H1 (cell line): ENCODE measurements at regions not wholly inside any gene's neighbourhood (a gene's known extent, or its start where the extent isn't known, plus 50 kb on each side); places are given as distances from the start of the nearest gene placed in this dataset.

Experiments
- CTCF ChIA-PET: fragments of 300-600 bp; sonication (Branson Sonifier 250); formaldehyde crosslinking; loops from one replicate; lab custom pipeline; 2021; ENCODE audit not compliant: partially characterized antibody; lab: Charles Lee
- POLR2A ChIA-PET: fragments of 300-600 bp; sonication (Branson Sonifier 250); formaldehyde crosslinking; loops from one replicate; lab custom pipeline; 2021; ENCODE audit warnings: inconsistent platforms; ENCODE audit not compliant: partially characterized antibody; lab: Charles Lee
- DNase-seq, 2 experiments: peaks; one replicate each; pipeline versions ENCODE4 v3.0.0 to v3.0.0-alpha.2; 2010 to 2022; ENCODE audit warnings: low spot score in 2 of 2, low read depth in 1 of 2, mixed read lengths in 1 of 2
- FAIRE-seq: peaks from 2 replicates; lab custom pipeline; 2011; peaks lifted over from hg19 to GRCh38; lab: Jason Lieb, UNC
- H2AFZ ChIP-seq: 2 replicates; pipeline ENCODE4 v1.8.1; 2012; ENCODE audit warnings: low read length, inconsistent platforms
- H2AK5ac ChIP-seq: 2 replicates; pipeline ENCODE4 v1.6.1; 2013; ENCODE audit warnings: low read depth, low read length
- H2BK120ac ChIP-seq: replicated peaks from 2 replicates; pipeline ENCODE3; 2013; ENCODE audit warnings: low read depth, low read length, inconsistent platforms
- H2BK12ac ChIP-seq: 2 replicates; pipeline ENCODE4 v1.6.1; 2013; ENCODE audit warnings: low read depth, low read length
- H2BK15ac ChIP-seq: 2 replicates; pipeline ENCODE4 v1.6.1; 2013; ENCODE audit warnings: low read length
- H2BK20ac ChIP-seq: 2 replicates; pipeline ENCODE4 v1.6.1; 2013; ENCODE audit warnings: low read length
- H2BK5ac ChIP-seq: 2 replicates; pipeline ENCODE4 v1.6.1; 2013; ENCODE audit warnings: low read depth, low read length
- H3K14ac ChIP-seq: 2 replicates; pipeline ENCODE4 v1.6.1; 2013; ENCODE audit warnings: inconsistent platforms; ENCODE audit not compliant: insufficient read length
- H3K18ac ChIP-seq: 2 replicates; pipeline ENCODE4 v1.6.1; 2013; ENCODE audit warnings: low read length; ENCODE audit errors: extremely low read depth
- H3K23ac ChIP-seq: 2 replicates; pipeline ENCODE4 v1.6.1; 2013; ENCODE audit warnings: inconsistent platforms; ENCODE audit not compliant: insufficient read length
- H3K23me2 ChIP-seq: 2 replicates; pipeline ENCODE4 v1.6.1; 2013; ENCODE audit warnings: low read depth, low read length
- H3K27ac ChIP-seq: 2 replicates; pipeline ENCODE4 v1.6.1; 2011; ENCODE audit warnings: low read depth, low read length, inconsistent platforms
- H3K27me3 ChIP-seq, 4 experiments: replicated peaks in 1 of 4; 1 replicate in 1 of 4; 2 replicates in 3 of 4; pipeline versions ENCODE4 v1.6.1 to v1.8.1; 2011 to 2013; ENCODE audit warnings: low read length in 3 of 4, mild to moderate bottlenecking in 3 of 4, inconsistent platforms in 2 of 4, mixed read lengths in 2 of 4, moderate library complexity in 1 of 4; ENCODE audit not compliant: control insufficient read depth in 3 of 4, insufficient read depth in 3 of 4; ENCODE audit errors: extremely low read depth in 1 of 4
- H3K36me3 ChIP-seq, 4 experiments: 2 replicates each; pipeline versions ENCODE4 v1.6.1 to v1.8.1; 2011 to 2013; ENCODE audit warnings: mild to moderate bottlenecking in 4 of 4, low read length in 3 of 4, moderate library complexity in 2 of 4, control low read depth in 1 of 4, inconsistent platforms in 1 of 4; ENCODE audit not compliant: insufficient read depth in 4 of 4, control insufficient read depth in 2 of 4
- H3K4ac ChIP-seq: replicated peaks from 2 replicates; pipeline ENCODE3; 2013; ENCODE audit warnings: low read length, low read depth, mixed read lengths, inconsistent platforms; ENCODE audit not compliant: insufficient read length
- H3K4me1 ChIP-seq, 4 experiments: replicated peaks in 1 of 4; 1 replicate in 1 of 4; 2 replicates in 3 of 4; pipeline versions ENCODE4 v1.6.1 to v1.8.1; 2011 to 2013; ENCODE audit warnings: low read length in 3 of 4, inconsistent platforms in 2 of 4, mixed read lengths in 1 of 4; ENCODE audit not compliant: insufficient read depth in 4 of 4, control insufficient read depth in 3 of 4
- H3K4me2 ChIP-seq, 2 experiments: 2 replicates each; pipeline versions ENCODE4 v1.6.1 to v1.8.1; 2011 to 2013; ENCODE audit warnings: low read depth in 2 of 2, low read length in 2 of 2, control low read depth in 1 of 2, inconsistent platforms in 1 of 2, mild to moderate bottlenecking in 1 of 2; ENCODE audit not compliant: insufficient read depth in 1 of 2
- H3K4me3 ChIP-seq, 4 experiments: fragments of 200-600, 300-600 bp in 1 of 4; sonication (generic), shearing (Covaris generic), sonication (Bioruptor Twin) in 1 of 4; 2 replicates each; pipeline versions ENCODE4 v1.5.1 to v1.8.1; 2011 to 2016; ENCODE audit warnings: low read length in 4 of 4, low read depth in 3 of 4, control low read depth in 2 of 4, inconsistent platforms in 2 of 4, mild to moderate bottlenecking in 2 of 4, mixed read lengths in 1 of 4, moderate library complexity in 1 of 4; ENCODE audit not compliant: insufficient read depth in 2 of 4; ENCODE audit errors: extremely low read depth in 1 of 4
- H3K56ac ChIP-seq: replicated peaks from 2 replicates; pipeline ENCODE3; 2013; ENCODE audit warnings: low read depth, mild to moderate bottlenecking, mixed read lengths, low read length, inconsistent platforms; ENCODE audit not compliant: insufficient read length
- H3K79me1 ChIP-seq: 2 replicates; pipeline ENCODE4 v1.6.1; 2013; ENCODE audit warnings: low read depth, low read length, control low read depth
- H3K79me2 ChIP-seq, 2 experiments: 2 replicates each; pipeline versions ENCODE4 v1.6.1 to v1.8.1; 2012 to 2013; ENCODE audit warnings: low read length in 2 of 2, mild to moderate bottlenecking in 2 of 2, inconsistent platforms in 1 of 2; ENCODE audit not compliant: insufficient read depth in 2 of 2, control insufficient read depth in 1 of 2
- H3K9ac ChIP-seq, 4 experiments: replicated peaks in 1 of 4; 1 replicate in 1 of 4; 2 replicates in 3 of 4; pipeline versions ENCODE4 v1.6.1 to v1.8.1; 2011 to 2013; ENCODE audit warnings: low read depth in 3 of 4, low read length in 3 of 4, control low read depth in 2 of 4, mild to moderate bottlenecking in 2 of 4, moderate library complexity in 2 of 4, inconsistent platforms in 1 of 4; ENCODE audit errors: extremely low read depth in 1 of 4
- H3K9me3 ChIP-seq, 2 experiments: 2 replicates each; pipeline versions ENCODE4 v1.6.1 to v1.8.1; 2012 to 2013; ENCODE audit warnings: mild to moderate bottlenecking in 2 of 2, moderate library complexity in 2 of 2, control low read depth in 1 of 2, inconsistent platforms in 1 of 2, low read depth in 1 of 2, low read length in 1 of 2, mixed read lengths in 1 of 2; ENCODE audit not compliant: insufficient read depth in 2 of 2
- H4K20me1 ChIP-seq, 2 experiments: replicated peaks in 1 of 2; 2 replicates each; pipeline versions ENCODE3 to v1.8.1; 2011 to 2013; ENCODE audit warnings: inconsistent platforms in 2 of 2, low read length in 2 of 2, mild to moderate bottlenecking in 1 of 2; ENCODE audit not compliant: insufficient read depth in 2 of 2, control insufficient read depth in 1 of 2
- H4K5ac ChIP-seq: 2 replicates; pipeline ENCODE4 v1.6.1; 2013; ENCODE audit warnings: low read length, low read depth, mixed read lengths, inconsistent platforms; ENCODE audit not compliant: insufficient read length
- H4K8ac ChIP-seq: 2 replicates; pipeline ENCODE4 v1.8.0; 2013; ENCODE audit warnings: mild to moderate bottlenecking, moderate library complexity, low read length, inconsistent platforms; ENCODE audit not compliant: insufficient read depth; ENCODE audit errors: extremely low read depth
- H4K91ac ChIP-seq: replicated peaks from 2 replicates; pipeline ENCODE3; 2013; ENCODE audit warnings: low read length, mixed read lengths, inconsistent platforms; ENCODE audit not compliant: insufficient read length
- ASH2L ChIP-seq: fragments of 200-600, 300-600 bp; sonication (generic); IDR thresholded peaks from one replicate; pipeline ENCODE4 v1.7.1; 2017; ENCODE audit warnings: low read length
- BCL11A ChIP-seq, 2 experiments: IDR thresholded peaks; one replicate each; pipeline ENCODE4 v1.6.1; 2011; ENCODE audit warnings: low read depth in 2 of 2, low read length in 2 of 2, mild to moderate bottlenecking in 2 of 2
- CBX5 ChIP-seq: fragments of 300-800, 300-1000 bp; sonication (generic); IDR thresholded peaks from 2 replicates; pipeline ENCODE4 v1.7.1; 2016; ENCODE audit warnings: antibody characterized with exemption, low read length, low read depth
- MAFK ChIP-seq: IDR thresholded peaks from 2 replicates; pipeline ENCODE4 v1.6.1; 2012; ENCODE audit warnings: low read depth, mild to moderate bottlenecking, improper control_type of control experiment, low read length
- POLR2A ChIP-seq, 2 experiments: IDR thresholded peaks; 1 replicate in 1 of 2; 2 replicates in 1 of 2; pipeline ENCODE4 v1.6.1; 2011; ENCODE audit warnings: low read depth in 2 of 2, low read length in 2 of 2, mild to moderate bottlenecking in 2 of 2; ENCODE audit errors: control extremely low read depth in 1 of 2
- WGBS, 2 experiments: shearing (Covaris generic) in 1 of 2; methylation state at CpG; one replicate each; pipeline versions ENCODE4 v1.1.6 to v1.1.7; 2013 to 2015; ENCODE audit warnings: low lambda C conversion rate in 2 of 2, mixed read lengths in 2 of 2, inconsistent platforms in 1 of 2, low coverage in 1 of 2, missing lambda C conversion rate in 1 of 2; ENCODE audit not compliant: insufficient replicate concordance in 2 of 2, insufficient coverage in 1 of 2, insufficient read length in 1 of 2; ENCODE audit errors: extremely low coverage in 1 of 2, missing lambda C conversion rate in 1 of 2; 5-methylcytosine and 5-hydroxymethylcytosine counted together

GRCh38 chr6:165821754-165822153 lies 158.7 kb upstream of the PDE10A start:
- H2BK20ac ChIP-seq = no peak overlapping the region
- no peak overlapping the region for H2BK12ac ChIP-seq
- no peak overlapping the region for H3K14ac ChIP-seq
- no peak overlapping the region for H3K56ac ChIP-seq
- H3K36me3 ChIP-seq = no peaks in the 10 kb centered on the region
- no peak overlapping the region for H4K5ac ChIP-seq
- no peak overlapping the region for H2BK5ac ChIP-seq
- peaks cover 3 to 26% (median 17%) of the 10 kb centered on the region in 4 experiments for H3K4me1 ChIP-seq
- no peak overlapping the region for H2BK15ac ChIP-seq
- H2BK120ac ChIP-seq = no peak overlapping the region
- TF ChIP-seq POLR2A (IDR thresholded peaks at IDR 0.05; ENCODE audit: control extremely low read depth in 1 of 2, low read depth in 2 of 2, low read length in 2 of 2) = no peak
- no peak for TF ChIP-seq CBX5
- TF ChIP-seq ASH2L = no peak
- TF ChIP-seq MAFK = no peak
- no peak for TF ChIP-seq BCL11A (IDR thresholded peaks at IDR 0.05; ENCODE audit: low read depth in 2 of 2, low read length in 2 of 2)
- H2AFZ ChIP-seq = no peak overlapping the region
- FAIRE-seq = no peak
- H3K23ac ChIP-seq = no peak overlapping the region
- H3K27ac ChIP-seq = no peak overlapping the region
- H4K8ac ChIP-seq = no peak overlapping the region
- H3K27me3 ChIP-seq = peaks cover 0 to 2% (median 0%) of the 10 kb centered on the region in 4 experiments; a peak in 1 of 7 replicates
- H3K4me2 ChIP-seq = no peak overlapping the region
- no peaks in the 10 kb centered on the region for H3K79me2 ChIP-seq
- ChIA-PET CTCF (no interaction called here), POLR2A (no interaction called here)
- no peak overlapping the region for H4K91ac ChIP-seq
- H3K9me3 ChIP-seq = no peaks in the 10 kb centered on the region
- no peak overlapping the region for H2AK5ac ChIP-seq
- H4K20me1 ChIP-seq = no peaks in the 10 kb centered on the region
- no peak overlapping the region for H3K18ac ChIP-seq
- DNase-seq = no peak
- H3K79me1 ChIP-seq = no peaks in the 10 kb centered on the region
- H3K4ac ChIP-seq = no peak overlapping the region
- H3K23me2 ChIP-seq = no peaks in the 10 kb centered on the region
- no peak overlapping the region for H3K4me3 ChIP-seq
- WGBS, 2 experiments = 93% methylated on average over 9 of the region's 9 CpGs; no CpG with 5 or more reads in 1 of the 2 experiments
- H3K9ac ChIP-seq = no peak overlapping the region
